HFF-Myc (cell line): ENCODE measurements at regions not wholly inside any gene's neighbourhood (a gene's known extent, or its start where the extent isn't known, plus 50 kb on each side); places are given as distances from the start of the nearest gene placed in this dataset.

Experiments
- DNase-seq: peaks from one replicate; pipeline ENCODE4 v3.0.0-alpha.2; 2011; ENCODE audit warnings: low read depth; ENCODE audit errors: extremely low read depth
- H3K4me3 ChIP-seq: replicated peaks from 2 replicates; pipeline ENCODE4 v1.5.1; 2011; ENCODE audit warnings: low read depth, mild to moderate bottlenecking, control low read depth, low read length
- TF ChIP-seq, protein P1 (sequence below): IDR thresholded peaks from 2 replicates; pipeline ENCODE4 v1.5.1; 2012; ENCODE audit warnings: mild to moderate bottlenecking, low read depth, low read length, control low read depth; ENCODE audit errors: missing control alignments

- DNase-seq: no peak
- no peak overlapping the region for H3K4me3 ChIP-seq
- TF ChIP-seq, protein P1, sequence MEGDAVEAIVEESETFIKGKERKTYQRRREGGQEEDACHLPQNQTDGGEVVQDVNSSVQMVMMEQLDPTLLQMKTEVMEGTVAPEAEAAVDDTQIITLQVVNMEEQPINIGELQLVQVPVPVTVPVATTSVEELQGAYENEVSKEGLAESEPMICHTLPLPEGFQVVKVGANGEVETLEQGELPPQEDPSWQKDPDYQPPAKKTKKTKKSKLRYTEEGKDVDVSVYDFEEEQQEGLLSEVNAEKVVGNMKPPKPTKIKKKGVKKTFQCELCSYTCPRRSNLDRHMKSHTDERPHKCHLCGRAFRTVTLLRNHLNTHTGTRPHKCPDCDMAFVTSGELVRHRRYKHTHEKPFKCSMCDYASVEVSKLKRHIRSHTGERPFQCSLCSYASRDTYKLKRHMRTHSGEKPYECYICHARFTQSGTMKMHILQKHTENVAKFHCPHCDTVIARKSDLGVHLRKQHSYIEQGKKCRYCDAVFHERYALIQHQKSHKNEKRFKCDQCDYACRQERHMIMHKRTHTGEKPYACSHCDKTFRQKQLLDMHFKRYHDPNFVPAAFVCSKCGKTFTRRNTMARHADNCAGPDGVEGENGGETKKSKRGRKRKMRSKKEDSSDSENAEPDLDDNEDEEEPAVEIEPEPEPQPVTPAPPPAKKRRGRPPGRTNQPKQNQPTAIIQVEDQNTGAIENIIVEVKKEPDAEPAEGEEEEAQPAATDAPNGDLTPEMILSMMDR: no peak
Measured at GRCh38 chr11:122604621-122605020, 50.9 kb upstream of the UBASH3B start.

GRCh38 chr11:122601141-122602125, 54.1 kb upstream of the UBASH3B start:
- TF ChIP-seq, protein P1: no peak
- DNase-seq: peak; percentile 35

DNA sequence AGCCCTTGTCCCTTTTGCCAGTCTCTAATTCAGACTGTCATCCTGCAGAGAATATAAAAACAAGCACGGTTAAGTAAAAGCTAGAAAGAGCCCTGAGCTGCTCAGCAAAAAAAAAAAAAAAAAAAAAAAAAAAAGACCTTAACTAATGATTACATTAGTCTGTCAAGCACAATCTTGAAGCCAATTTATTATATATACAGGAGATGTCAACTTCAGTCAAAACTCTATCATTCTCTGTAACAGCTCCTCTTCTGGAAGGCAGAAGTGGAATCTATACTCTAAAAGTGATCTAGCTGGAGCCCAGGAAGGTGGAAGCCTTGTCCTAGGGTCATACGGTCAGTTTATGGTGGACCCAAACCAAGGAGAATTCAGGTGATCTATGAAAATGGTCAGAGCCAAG, 55.2 kb upstream of the UBASH3B start:
- TF ChIP-seq, protein P1: no peak
- DNase-seq: no peak
- H3K4me3 ChIP-seq: no peak overlapping the region

More at GRCh38 chr11:122601141-122602125, 54.1 kb upstream of the UBASH3B start:
- no peak overlapping the region for H3K4me3 ChIP-seq

DNA sequence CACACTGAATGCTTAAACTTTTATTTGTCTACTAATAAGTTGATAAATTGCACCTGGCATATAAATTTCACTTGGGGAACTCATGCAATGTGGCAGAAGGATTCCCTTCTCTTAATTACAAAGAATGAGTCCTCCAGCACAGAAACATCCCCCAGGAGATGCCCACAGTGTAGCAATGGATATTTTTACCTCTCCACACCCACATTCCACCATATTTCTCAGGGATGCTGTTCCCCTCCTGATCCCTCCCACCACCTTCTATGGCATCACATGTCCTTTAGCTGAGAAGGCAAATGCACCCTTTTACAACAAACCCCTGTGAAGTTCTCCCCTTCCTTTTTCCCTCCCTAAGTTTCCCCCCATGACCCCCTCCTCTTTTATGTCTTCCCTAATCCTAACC, 56.1 kb upstream of the UBASH3B start:
- DNase-seq: no peak
- TF ChIP-seq, protein P1: no peak
- no peak overlapping the region for H3K4me3 ChIP-seq

- TF ChIP-seq, protein P1: no peak
- no peak for DNase-seq
- no peak overlapping the region for H3K4me3 ChIP-seq
Measured at GRCh38 chr11:122598971-122599370, 56.6 kb upstream of the UBASH3B start.

DNA sequence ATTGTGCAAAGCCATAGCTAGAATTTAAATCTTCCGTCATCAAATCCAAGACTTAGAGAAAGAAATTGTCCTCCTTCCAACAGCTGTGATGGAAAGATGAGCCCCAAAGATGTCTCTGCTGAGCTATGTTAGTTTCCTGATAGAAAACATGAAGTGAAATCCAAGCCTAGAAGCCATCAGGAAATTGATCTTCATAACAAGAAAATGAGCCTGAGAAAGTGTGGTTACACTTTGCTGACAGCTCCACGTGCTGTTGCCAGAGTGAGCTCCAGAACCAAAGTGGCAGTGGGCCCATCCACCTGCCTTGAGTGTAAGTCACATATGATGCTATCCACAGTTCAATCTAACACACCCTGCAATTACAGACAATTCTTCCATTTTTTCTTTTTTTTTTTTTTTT, 58.0 kb upstream of the UBASH3B start:
- DNase-seq: no peak
- TF ChIP-seq, protein P1: no peak
- no peak overlapping the region for H3K4me3 ChIP-seq
